Activated CD4-positive, alpha-beta T cell treated with anti-CD3 and anti-CD28 coated beads, Interleukin-2, amount 50 U/mL, for 48 hours (primary cell): ENCODE measurements at regions not wholly inside any gene's neighbourhood (a gene's known extent, or its start where the extent isn't known, plus 50 kb on each side); places are given as distances from the start of the nearest gene placed in this dataset.

Experiments used
- DNase-seq, 2 experiments: peaks; one replicate each; pipeline ENCODE4 v3.0.0-alpha.2; 2020

DNA sequence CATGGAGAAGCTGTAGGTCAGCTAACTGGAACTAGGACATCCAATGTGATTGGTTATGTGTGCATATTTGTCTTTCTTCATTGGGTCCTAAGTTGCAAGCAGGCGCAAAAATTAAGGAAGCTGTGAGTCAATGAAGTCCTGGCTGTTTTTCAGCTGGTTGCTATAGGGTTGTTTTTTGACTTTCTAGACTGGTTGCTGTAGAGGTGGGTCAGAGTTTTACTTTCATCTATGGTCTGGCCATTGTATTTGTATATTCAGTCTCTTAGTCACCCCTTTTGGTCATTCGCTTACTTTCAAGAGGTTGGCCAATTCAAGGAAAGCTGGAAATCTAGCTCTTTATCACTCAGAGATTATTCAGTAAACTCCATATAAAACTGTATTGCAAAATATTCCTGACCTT is 62.0 kb upstream of the AMZ2 start:
- DNase-seq = peak in 1 of 2 experiments; percentile 2

DNA sequence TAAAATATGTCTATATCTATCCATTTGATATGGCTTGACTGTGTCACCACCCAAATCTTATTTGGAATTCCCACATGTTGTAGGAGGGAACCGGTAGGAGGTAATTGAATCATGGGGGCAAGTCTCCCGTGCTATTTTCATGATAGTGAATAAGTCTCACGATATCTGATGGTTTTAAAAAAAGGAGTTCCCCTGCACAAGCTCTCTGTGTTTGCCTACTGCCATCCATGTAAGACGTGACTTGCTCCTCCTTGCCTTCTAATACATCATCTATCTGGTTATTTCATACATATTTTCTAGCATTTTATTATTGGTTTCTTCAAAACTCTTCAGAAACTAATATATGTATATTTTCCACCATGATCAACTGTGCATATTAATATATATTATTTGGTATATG is 57.3 kb upstream of the AMZ2 start:
- DNase-seq = no peak

DNA sequence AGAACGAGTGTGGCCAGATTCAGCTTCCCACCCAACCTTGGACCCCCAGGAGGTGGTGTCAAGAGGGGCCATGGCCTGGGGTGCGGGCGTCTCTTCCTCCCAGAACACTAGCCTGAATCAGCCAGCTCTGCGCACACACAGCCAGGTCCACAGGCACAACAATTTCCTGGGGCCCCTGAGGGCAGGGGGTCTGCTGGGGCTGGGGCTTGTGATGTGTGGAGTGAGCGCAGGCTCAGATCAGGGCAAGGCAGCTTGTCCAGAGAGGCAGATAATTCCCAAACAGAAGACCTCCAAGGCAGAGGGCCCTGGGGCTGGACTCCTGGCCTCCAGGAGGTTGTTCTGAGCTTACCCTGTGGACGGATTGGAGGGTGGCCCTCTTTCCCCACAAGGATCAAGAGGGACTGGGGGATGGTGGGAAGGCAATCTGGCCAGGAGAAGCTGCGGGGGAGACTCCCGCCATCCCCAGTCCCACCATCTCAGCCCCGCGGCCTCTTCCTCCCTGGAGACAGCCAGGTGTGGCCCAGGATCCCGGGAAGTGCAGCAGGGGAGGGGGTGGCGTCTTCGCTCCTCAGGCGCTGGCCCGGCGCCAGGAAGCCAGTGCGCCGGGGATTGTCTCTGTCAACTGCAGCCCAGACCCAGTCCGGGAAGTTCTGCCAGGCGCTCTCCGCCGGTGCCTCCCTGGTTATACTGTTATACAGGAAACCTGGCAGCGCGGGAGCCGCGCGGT is 52.0 kb upstream of the AMZ2 start:
- peak; percentile 26 to 35 for DNase-seq

DNA sequence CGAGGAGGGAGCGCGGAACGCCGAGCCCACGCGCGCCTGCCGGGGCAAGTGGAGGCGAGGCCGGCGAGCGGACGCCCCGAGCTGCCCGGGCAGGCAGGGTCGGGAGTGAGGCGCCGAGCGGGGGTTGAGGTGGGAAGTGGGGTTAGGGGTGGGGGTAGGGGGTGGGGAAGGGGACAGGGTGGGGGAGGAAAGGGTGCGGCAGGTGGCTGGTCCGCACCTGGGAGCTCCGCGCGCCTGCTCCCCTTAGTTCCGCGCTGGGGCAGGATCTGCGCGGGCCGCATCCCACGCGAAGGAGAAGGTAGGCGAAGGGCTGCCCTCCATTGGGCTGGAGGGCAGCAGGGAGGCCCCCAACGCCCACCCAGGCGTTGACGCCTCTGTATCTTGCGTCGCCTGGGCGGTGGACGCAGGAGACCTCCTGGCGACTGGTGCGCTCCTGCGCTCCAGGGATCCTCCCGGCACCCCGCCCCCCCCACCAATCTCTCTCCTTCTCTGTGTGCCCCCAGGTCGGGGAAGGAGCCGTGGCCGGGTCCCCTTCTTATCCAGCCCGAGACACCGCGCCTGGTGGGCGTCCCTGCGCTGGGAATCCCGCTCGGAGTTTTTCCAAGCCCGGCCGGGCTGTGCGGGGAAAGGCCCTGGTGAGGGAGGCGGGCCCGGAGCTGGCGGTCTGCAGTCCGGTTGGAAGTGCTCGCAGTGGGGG is 51.3 kb upstream of the AMZ2 start:
- DNase-seq = peak in 1 of 2 experiments; percentile 25

DNA sequence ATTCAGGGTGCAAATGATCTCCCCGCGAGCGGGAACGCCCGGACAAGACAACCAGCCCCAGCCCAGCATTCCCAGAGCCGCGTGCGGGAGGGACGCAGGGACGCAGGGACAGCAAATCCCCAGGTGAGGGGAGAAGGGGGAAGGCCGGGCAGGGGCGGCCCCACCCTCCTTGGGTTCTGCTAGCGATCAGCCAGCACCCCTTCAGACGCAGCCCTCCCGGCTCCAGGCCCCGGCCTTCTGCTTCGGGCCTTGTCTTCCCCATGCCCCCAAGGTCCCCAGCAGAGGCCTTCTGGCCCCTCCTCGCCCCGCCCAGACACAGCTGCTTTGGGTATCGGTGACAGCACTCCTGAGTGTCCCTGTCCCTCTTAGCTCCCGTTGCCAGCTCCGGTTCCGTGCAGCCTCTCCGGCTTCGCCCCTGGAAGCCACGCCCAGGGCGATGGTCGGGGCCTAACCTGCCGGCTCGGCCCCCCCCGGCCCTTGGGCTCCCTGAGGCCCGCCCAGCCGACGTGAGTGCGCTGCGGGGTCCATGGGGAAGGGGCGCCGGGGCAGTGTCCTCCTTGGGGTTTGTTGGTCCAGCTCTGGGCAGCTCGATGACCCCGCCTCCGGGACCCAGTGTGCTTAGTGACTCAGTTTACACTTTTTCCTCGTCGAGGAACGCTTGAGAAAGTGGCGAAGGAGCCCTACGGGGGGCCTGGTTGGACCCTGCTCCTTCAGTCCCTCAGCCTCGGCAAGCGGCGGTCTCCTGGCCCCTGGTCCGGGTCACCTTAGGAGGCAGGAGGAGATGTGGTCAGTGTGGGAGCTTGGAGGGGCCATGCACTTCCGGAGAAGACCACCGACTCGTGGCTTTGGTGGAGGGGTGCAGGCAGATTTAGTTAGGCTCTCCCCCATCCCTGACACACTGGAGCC is 50.5 kb upstream of the AMZ2 start:
- DNase-seq = peak; percentile 57 to 65

DNA sequence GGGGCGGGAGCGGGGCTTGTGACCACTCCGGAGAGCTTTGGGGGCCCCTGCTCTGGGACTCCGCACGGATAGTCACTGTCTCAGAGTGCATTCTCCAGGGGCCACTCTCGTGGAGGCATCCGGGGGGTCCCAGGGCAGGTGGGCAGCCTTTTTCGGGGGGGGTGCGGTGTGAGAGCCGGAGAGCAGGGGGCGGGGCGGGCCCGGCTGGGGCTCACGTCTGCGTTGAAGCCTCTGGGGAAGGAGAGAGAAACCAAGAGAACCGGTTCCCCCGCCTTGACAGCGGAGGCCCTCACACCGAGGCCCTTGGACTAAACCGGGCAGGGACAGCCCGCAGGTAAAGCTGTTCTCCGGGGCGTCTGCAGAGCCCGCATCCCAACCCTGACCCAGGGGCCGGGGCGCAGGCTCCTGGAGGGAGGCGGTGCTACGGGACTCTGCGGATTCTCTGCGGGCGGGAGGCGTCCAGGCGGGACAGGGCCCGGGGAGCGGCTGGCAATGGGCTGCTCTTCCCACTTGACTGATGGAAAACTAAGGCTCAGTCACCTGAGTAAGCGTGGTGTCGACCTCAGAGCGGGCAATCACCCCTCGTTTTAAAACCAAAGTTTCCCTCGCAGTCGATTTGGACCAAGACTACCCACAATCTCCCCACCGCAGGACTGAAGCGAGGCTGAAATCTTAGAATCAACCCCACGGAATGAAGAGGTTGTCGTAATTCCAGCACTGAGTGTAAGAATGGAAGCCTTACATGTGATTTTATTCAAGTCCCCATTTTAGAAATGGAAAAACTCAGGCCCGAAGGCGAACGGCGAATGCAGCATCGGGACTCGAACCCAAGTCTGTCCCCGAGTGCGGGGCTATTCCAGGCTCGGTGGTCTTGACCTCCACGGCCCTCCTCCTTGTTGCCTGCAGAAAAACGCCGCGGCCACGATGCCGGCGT is 49.6 kb upstream of the AMZ2 start:
- peak; percentile 23 to 40 for DNase-seq
